A549 (cell line): ENCODE measurements at regions not wholly inside any gene's neighbourhood (a gene's known extent, or its start where the extent isn't known, plus 50 kb on each side); places are given as distances from the start of the nearest gene placed in this dataset.

ENCODE experiments used
- ATAC-seq, 2 experiments: fragments of 200-7000 bp in 1 of 2; fragments of >200 bp in 1 of 2; cut with Nextera tagmentation in 1 of 2; cut with Tn5 transposase in 1 of 2; 3 replicates each; pipeline versions ENCODE4 v1.8.0 to v1.9.1; 2018 to 2020; ENCODE audit warnings: mild to moderate bottlenecking in 1 of 2, moderate library complexity in 1 of 2
- CTCF ChIA-PET: fragments of 300-600 bp; sonication (Branson Sonifier 250); formaldehyde crosslinking; extraction: SDS; loops from one replicate; lab custom pipeline; 2021; ENCODE audit warnings: antibody characterized with exemption, inconsistent platforms; lab: Yijun Ruan, JAX
- POLR2A ChIA-PET: fragments of 350-600 bp; formaldehyde crosslinking; extraction: SDS; loops from one replicate; lab custom pipeline; 2021; ENCODE audit warnings: antibody characterized with exemption, inconsistent platforms; lab: Yijun Ruan, JAX
- DNase-seq, 2 experiments: peaks; one replicate each; pipeline versions ENCODE4 v3.0.0 to v3.0.0-alpha.2; 2011 to 2016; ENCODE audit warnings: low read depth in 1 of 2, low spot score in 1 of 2
- FAIRE-seq: peaks from 2 replicates; lab custom pipeline; 2011; peaks lifted over from hg19 to GRCh38; lab: Jason Lieb, UNC
- H3K27ac ChIP-seq, 2 experiments: fragments of >200 bp; sonication (Bioruptor Twin); formaldehyde crosslinking; 3 replicates each; pipeline ENCODE4 v1.5.1; 2016 to 2017
- H3K4me1 ChIP-seq: fragments of >200 bp; sonication (Bioruptor Twin); formaldehyde crosslinking; 3 replicates; pipeline ENCODE4 v1.6.1; 2016
- H3K4me2 ChIP-seq: fragments of >200 bp; sonication (Bioruptor Twin); formaldehyde crosslinking; 3 replicates; pipeline ENCODE4 v1.6.1; 2016
- H3K4me3 ChIP-seq: fragments of >200 bp; sonication (Bioruptor Twin); formaldehyde crosslinking; 3 replicates; pipeline ENCODE4 v1.5.1; 2016
- H3K9me3 ChIP-seq: fragments of >200 bp; sonication (Bioruptor Twin); formaldehyde crosslinking; 3 replicates; pipeline ENCODE4 v1.6.1; 2016
- BHLHE40 ChIP-seq: IDR thresholded peaks from 2 replicates; pipeline ENCODE4 v1.6.1; 2012; ENCODE audit warnings: low read depth, low read length, inconsistent platforms
- CBX2 ChIP-seq: fragments of 200-600 bp; sonication (generic); IDR thresholded peaks from 2 replicates; pipeline ENCODE4 v1.6.1; 2016; ENCODE audit warnings: low read depth, mild to moderate bottlenecking, borderline replicate concordance
- EHF ChIP-seq: fragments of 250-450 bp; sonication (Bioruptor Pico); IDR thresholded peaks from 2 replicates; pipeline ENCODE4 v1.5.0; 2020; ENCODE audit warnings: mild to moderate bottlenecking
- EHMT2 ChIP-seq: fragments of 200-600 bp; sonication (generic); IDR thresholded peaks from 2 replicates; pipeline ENCODE4 v1.6.1; 2016; ENCODE audit warnings: antibody characterized with exemption, low read depth, mild to moderate bottlenecking, moderate library complexity
- ELK1 ChIP-seq: fragments of 150-350 bp; IDR thresholded peaks from 2 replicates; pipeline ENCODE4 v1.6.1; 2014; ENCODE audit warnings: low read depth, mild to moderate bottlenecking, low read length
- EP300 ChIP-seq, 2 experiments: fragments of >200 bp; sonication (Bioruptor Twin); formaldehyde crosslinking; IDR thresholded peaks; 2 replicates in 1 of 2; 3 replicates in 1 of 2; pipeline ENCODE4 v1.6.1; 2016 to 2017
- ESRRA ChIP-seq: fragments of 150-350 bp; IDR thresholded peaks from 2 replicates; pipeline ENCODE4 v1.6.1; 2014; ENCODE audit warnings: mild to moderate bottlenecking, low read length, borderline replicate concordance
- FOSL2 ChIP-seq, 2 experiments: fragments of 450-650 bp in 1 of 2; fragments of >200 bp in 1 of 2; sonication (Bioruptor Twin) in 1 of 2; formaldehyde crosslinking; IDR thresholded peaks; 2 replicates each; pipeline versions ENCODE4 v1.5.0 to v1.6.1; 2016 to 2020; ENCODE audit warnings: mild to moderate bottlenecking in 1 of 2, moderate library complexity in 1 of 2
- FOXS1 ChIP-seq: fragments of 250-450 bp; sonication (Bioruptor Pico); IDR thresholded peaks from 2 replicates; pipeline ENCODE4 v1.5.0; 2020; ENCODE audit warnings: mild to moderate bottlenecking, moderate library complexity
- GATA3 ChIP-seq: IDR thresholded peaks from 2 replicates; pipeline ENCODE4 v1.6.1; 2012; ENCODE audit warnings: borderline replicate concordance
- HDAC2 ChIP-seq: fragments of 200-600 bp; sonication (generic); IDR thresholded peaks from 2 replicates; pipeline ENCODE4 v1.6.1; 2016
- HOXB5 ChIP-seq: fragments of 250-450 bp; sonication (Bioruptor Pico); IDR thresholded peaks from 2 replicates; pipeline ENCODE4 v1.5.0; 2020; ENCODE audit warnings: mild to moderate bottlenecking, moderate library complexity
- JUN ChIP-seq, 2 experiments: fragments of >200 bp; sonication (Bioruptor Twin); formaldehyde crosslinking; IDR thresholded peaks; 2 replicates in 1 of 2; 3 replicates in 1 of 2; pipeline ENCODE4 v1.6.1; 2016 to 2017
- JUNB ChIP-seq: fragments of >200 bp; sonication (Bioruptor Twin); formaldehyde crosslinking; IDR thresholded peaks from 2 replicates; pipeline ENCODE4 v1.6.1; 2016
- KDM1A ChIP-seq: fragments of 200-600 bp; sonication (generic); IDR thresholded peaks from 2 replicates; pipeline ENCODE4 v1.6.1; 2016; ENCODE audit warnings: low read depth, mild to moderate bottlenecking
- MAFK ChIP-seq: fragments of 450-650 bp; IDR thresholded peaks from 2 replicates; pipeline ENCODE4 v1.6.1; 2014; ENCODE audit not compliant: partially characterized antibody
- MYC ChIP-seq: IDR thresholded peaks from 2 replicates; pipeline ENCODE4 v1.6.1; 2012; ENCODE audit warnings: mild to moderate bottlenecking, inconsistent platforms, low read length, improper control_type of control experiment, borderline replicate concordance
- NPAS2 ChIP-seq: fragments of 250-450 bp; sonication (Bioruptor Pico); IDR thresholded peaks from 2 replicates; pipeline ENCODE4 v1.8.0; 2022; ENCODE audit warnings: mild to moderate bottlenecking, moderate library complexity, borderline replicate concordance
- NR3C1 ChIP-seq: fragments of >200 bp; sonication (Bioruptor Twin); formaldehyde crosslinking; IDR thresholded peaks from 3 replicates; pipeline ENCODE4 v1.6.1; 2017
- PHF8 ChIP-seq: fragments of 200-600 bp; sonication (generic); IDR thresholded peaks from 2 replicates; pipeline ENCODE4 v1.6.1; 2016; ENCODE audit warnings: low read depth, mild to moderate bottlenecking, antibody characterized with exemption, moderate library complexity, borderline replicate concordance
- POLR2A ChIP-seq: IDR thresholded peaks from 2 replicates; pipeline ENCODE4 v1.6.1; 2012; ENCODE audit warnings: mild to moderate bottlenecking, low read length
- POLR2AphosphoS2 ChIP-seq: conservative IDR thresholded peaks from 2 replicates; pipeline ENCODE4 v1.6.1; 2012; ENCODE audit warnings: low read length, improper control_type of control experiment, inconsistent platforms
- RAD21 ChIP-seq, 2 experiments: fragments of >200 bp in 1 of 2; sonication (Bioruptor Twin) in 1 of 2; formaldehyde crosslinking in 1 of 2; IDR thresholded peaks in 1 of 2; conservative IDR thresholded peaks in 1 of 2; 2 replicates in 1 of 2; 3 replicates in 1 of 2; pipeline ENCODE4 v1.6.1; 2012 to 2018; ENCODE audit warnings: inconsistent platforms in 1 of 2
- RCOR1 ChIP-seq: fragments of 150-350 bp; IDR thresholded peaks from 2 replicates; pipeline ENCODE4 v1.6.1; 2014; ENCODE audit warnings: antibody characterized with exemption, low read length, low read depth
- RFX5 ChIP-seq: fragments of 450-650 bp; IDR thresholded peaks from 2 replicates; pipeline ENCODE4 v1.7.1; 2014; ENCODE audit warnings: antibody characterized with exemption, mild to moderate bottlenecking, moderate library complexity
- RNF2 ChIP-seq: fragments of 200-600 bp; sonication (generic); IDR thresholded peaks from 2 replicates; pipeline ENCODE4 v1.6.1; 2016; ENCODE audit warnings: low read depth, mild to moderate bottlenecking, antibody characterized with exemption, moderate library complexity, borderline replicate concordance
- SMC3 ChIP-seq: fragments of >200 bp; sonication (Bioruptor Twin); formaldehyde crosslinking; IDR thresholded peaks from 3 replicates; pipeline ENCODE4 v1.6.1; 2018; ENCODE audit warnings: inconsistent platforms
- SREBF2 ChIP-seq: fragments of 450-650 bp; IDR thresholded peaks from 2 replicates; pipeline ENCODE4 v1.6.1; 2014; ENCODE audit warnings: mild to moderate bottlenecking, moderate library complexity
- TFCP2L1 ChIP-seq: fragments of 250-450 bp; sonication (Bioruptor Pico); IDR thresholded peaks from 2 replicates; pipeline ENCODE4 v1.5.0; 2021; ENCODE audit warnings: mild to moderate bottlenecking
- USF2 ChIP-seq: fragments of 450-650 bp; IDR thresholded peaks from 2 replicates; pipeline ENCODE4 v1.6.1; 2014; ENCODE audit warnings: antibody characterized with exemption
- ZFP36 ChIP-seq: fragments of 450-650 bp; IDR thresholded peaks from 2 replicates; pipeline ENCODE4 v1.6.1; 2014; ENCODE audit warnings: borderline replicate concordance; ENCODE audit not compliant: partially characterized antibody
- ZSCAN20 ChIP-seq: fragments of 250-450 bp; sonication (Bioruptor Pico); IDR thresholded peaks from 2 replicates; pipeline ENCODE4 v1.8.0; 2022; ENCODE audit warnings: mild to moderate bottlenecking, moderate library complexity
- WGBS: methylation state at CpG from one replicate; pipeline ENCODE4 v1.1.6; 2017; ENCODE audit errors: missing lambda C conversion rate; 5-methylcytosine and 5-hydroxymethylcytosine counted together
- TF ChIP-seq, protein P1 (sequence below): IDR thresholded peaks from 2 replicates; pipeline ENCODE4 v1.6.1; 2012; ENCODE audit warnings: low read depth, borderline replicate concordance
- TF ChIP-seq, protein P2 (sequence below): IDR thresholded peaks from 2 replicates; pipeline ENCODE4 v1.6.1; 2012
- TF ChIP-seq, protein P3 (sequence below): fragments of >200 bp; sonication (Bioruptor Twin); formaldehyde crosslinking; IDR thresholded peaks from 2 replicates; pipeline ENCODE4 v1.6.1; 2016

DNA sequence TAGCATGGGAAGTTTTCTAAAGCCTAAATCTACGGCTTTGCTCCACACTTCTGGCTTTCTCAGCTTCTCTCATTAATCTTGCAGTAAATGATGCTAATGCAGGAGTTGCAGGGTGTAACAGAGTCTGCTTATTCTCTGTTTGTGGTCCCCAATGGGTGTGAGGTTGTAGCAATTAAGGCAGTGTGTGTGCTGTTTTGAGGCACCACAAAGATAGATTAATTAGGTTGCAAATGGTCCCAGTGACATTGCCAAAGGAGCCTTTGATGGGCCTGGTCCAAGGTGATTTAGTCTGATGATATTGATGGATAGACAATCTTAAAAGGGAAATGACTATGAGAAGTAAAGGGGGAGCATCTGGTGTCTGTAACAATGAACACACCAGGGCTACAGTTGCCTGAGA, 1313.7 kb upstream of the CDH8 start:
- CTCF ChIA-PET = no interaction called here
- H3K4me3 ChIP-seq = no peak overlapping the region
- FAIRE-seq (no peak), ATAC-seq (no peak), DNase-seq (no peak)
- H3K9me3 ChIP-seq = no peaks in the 10 kb centered on the region
- H3K4me1 ChIP-seq = no peaks in the 10 kb centered on the region
- WGBS = 28% methylated on average over 1 of the region's 1 CpG
- TF ChIP-seq CBX2 = no peak
- TF ChIP-seq RNF2 = no peak
- TF ChIP-seq SREBF2 = no peak
- no peak for TF ChIP-seq RFX5
- no peak for TF ChIP-seq POLR2AphosphoS2
- TF ChIP-seq EHMT2 = no peak
- no peak for TF ChIP-seq ESRRA
- TF ChIP-seq TFCP2L1 (CRISPR knock-in tag) = no peak
- TF ChIP-seq EHF = no peak
- no peak for TF ChIP-seq MYC
- no peak for TF ChIP-seq FOSL2 (IDR thresholded peaks at IDR 0.05)
- no peak for TF ChIP-seq FOSL2 (CRISPR knock-in tag; IDR thresholded peaks at IDR 0.05)
- no peak for TF ChIP-seq KDM1A
- no peak for TF ChIP-seq GATA3
- TF ChIP-seq ZSCAN20 (CRISPR knock-in tag) = no peak
- TF ChIP-seq JUNB = no peak
- no peak for TF ChIP-seq BHLHE40
- no peak for TF ChIP-seq RCOR1
- no peak overlapping the region for H3K27ac ChIP-seq
- no peak overlapping the region for H3K4me2 ChIP-seq
- POLR2A ChIA-PET = no interaction called here

GRCh38 chr16:63346000-63346399, 1309.8 kb upstream of the CDH8 start:
- FAIRE-seq = no peak
- Histone ChIP-seq H3K4me3 (no peak overlapping the region), H3K9me3 (no peaks in the 10 kb centered on the region), H3K27ac (no peak overlapping the region), H3K4me2 (no peak overlapping the region), H3K4me1 (no peaks in the 10 kb centered on the region)
- TF ChIP-seq FOXS1 (CRISPR knock-in tag) (no peak), HDAC2 (no peak), BHLHE40 (no peak), SMC3 (no peak), NR3C1 (no peak), MAFK (no peak), EP300 (IDR thresholded peaks at IDR 0.05) (no peak), TFCP2L1 (CRISPR knock-in tag) (no peak), JUN (IDR thresholded peaks at IDR 0.05) (no peak), ZFP36 (no peak), POLR2A (no peak)
- TF ChIP-seq, protein P1, sequence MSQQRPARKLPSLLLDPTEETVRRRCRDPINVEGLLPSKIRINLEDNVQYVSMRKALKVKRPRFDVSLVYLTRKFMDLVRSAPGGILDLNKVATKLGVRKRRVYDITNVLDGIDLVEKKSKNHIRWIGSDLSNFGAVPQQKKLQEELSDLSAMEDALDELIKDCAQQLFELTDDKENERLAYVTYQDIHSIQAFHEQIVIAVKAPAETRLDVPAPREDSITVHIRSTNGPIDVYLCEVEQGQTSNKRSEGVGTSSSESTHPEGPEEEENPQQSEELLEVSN = no peak
- no peak for ATAC-seq
- DNase-seq = no peak
- ChIA-PET POLR2A (no interaction called here), CTCF (no interaction called here)
- WGBS = 38% methylated on average over 3 of the region's 3 CpGs

DNA sequence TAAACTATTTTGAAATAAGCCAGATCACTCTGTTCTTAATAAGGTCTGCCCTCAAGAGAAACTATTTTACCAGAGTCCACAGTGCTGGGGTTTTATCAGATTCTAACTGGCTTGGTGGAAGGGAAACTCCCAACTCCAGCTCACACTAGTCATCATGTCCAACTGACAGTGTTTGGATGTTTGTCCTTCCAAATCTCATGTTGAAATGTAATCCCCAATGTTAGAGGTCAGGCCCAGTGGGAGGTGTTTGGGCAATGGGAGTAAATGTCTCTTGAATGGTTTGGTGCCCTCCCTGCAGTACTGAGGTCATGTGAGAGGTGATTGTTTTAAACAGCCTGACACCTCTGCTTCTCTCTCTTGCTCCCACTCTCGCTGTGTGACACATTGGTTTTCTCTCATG, 1301.0 kb upstream of the CDH8 start:
- WGBS = 31% methylated on average over 1 of the region's 1 CpG
- Histone ChIP-seq H3K4me1 (no peaks in the 10 kb centered on the region), H3K4me2 (no peak overlapping the region), H3K9me3 (no peaks in the 10 kb centered on the region), H3K27ac (no peak overlapping the region), H3K4me3 (no peak overlapping the region)
- no peak for ATAC-seq
- ChIA-PET POLR2A (no interaction called here), CTCF (no interaction called here)
- DNase-seq = no peak
- no peak for FAIRE-seq
- TF ChIP-seq HOXB5 (no peak), RAD21 (conservative IDR thresholded peaks at IDR 0.05 in 1 of 2, IDR thresholded peaks at IDR 0.05 in 1 of 2) (no peak), PHF8 (no peak), NPAS2 (no peak), FOSL2 (IDR thresholded peaks at IDR 0.05) (no peak), FOSL2 (CRISPR knock-in tag; IDR thresholded peaks at IDR 0.05) (no peak), EHF (no peak), JUNB (no peak), USF2 (no peak), ZSCAN20 (CRISPR knock-in tag) (no peak), ELK1 (no peak), KDM1A (no peak), RFX5 (no peak), EP300 (IDR thresholded peaks at IDR 0.05) (no peak)
- TF ChIP-seq, protein P2, sequence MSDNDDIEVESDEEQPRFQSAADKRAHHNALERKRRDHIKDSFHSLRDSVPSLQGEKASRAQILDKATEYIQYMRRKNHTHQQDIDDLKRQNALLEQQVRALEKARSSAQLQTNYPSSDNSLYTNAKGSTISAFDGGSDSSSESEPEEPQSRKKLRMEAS = no peak
- TF ChIP-seq, protein P3, sequence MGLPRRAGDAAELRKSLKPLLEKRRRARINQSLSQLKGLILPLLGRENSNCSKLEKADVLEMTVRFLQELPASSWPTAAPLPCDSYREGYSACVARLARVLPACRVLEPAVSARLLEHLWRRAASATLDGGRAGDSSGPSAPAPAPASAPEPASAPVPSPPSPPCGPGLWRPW = no peak
- TF ChIP-seq, all 56 proteins: peak for 0
